ENCODE measurements at regions not wholly inside any gene's neighbourhood (a gene's known extent, or its start where the extent isn't known, plus 50 kb on each side); places are given as distances from the start of the nearest gene placed in this dataset.

DNA sequence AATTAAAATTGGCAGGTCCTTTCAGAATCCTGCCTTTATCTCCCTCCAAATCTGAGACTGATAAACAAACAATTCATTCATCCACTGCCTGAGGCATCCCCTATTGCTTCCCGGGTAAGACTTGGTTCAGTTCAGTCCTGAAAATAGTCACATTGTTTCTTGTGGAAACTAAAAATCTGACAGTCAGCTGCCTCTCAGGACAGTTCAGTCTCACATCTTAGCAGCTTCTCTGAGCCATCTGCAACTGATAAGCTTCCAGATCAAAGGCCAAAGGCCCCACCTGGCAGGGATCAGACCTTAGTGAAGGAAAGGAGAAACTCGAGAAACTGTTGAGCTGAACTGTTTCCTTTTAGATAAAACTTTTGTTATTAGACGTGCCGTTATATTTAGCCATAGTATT lies 264.5 kb downstream of the IL15 start:
- TF ChIP-seq GATA2 (IDR thresholded peaks at IDR 0.05; ENCODE audit: low read depth, low read length) (no peak), GATA3 (IDR thresholded peaks at IDR 0.05; ENCODE audit: low read depth, low read length) (no peak)

All from SH-SY5Y (cell line).